Hepatocyte (in vitro differentiated cells): ENCODE measurements at regions not wholly inside any gene's neighbourhood (a gene's known extent, or its start where the extent isn't known, plus 50 kb on each side); places are given as distances from the start of the nearest gene placed in this dataset.

Experiments used
- DNase-seq: peaks from one replicate; pipeline ENCODE4 v3.0.0-alpha.2; 2016; ENCODE audit warnings: low spot score
- H2AFZ ChIP-seq: fragments of 200-600 bp; sonication (generic); 2 replicates; pipeline ENCODE4 v1.6.0; 2016; ENCODE audit warnings: antibody characterized with exemption, mild to moderate bottlenecking
- H3K27ac ChIP-seq: fragments of 200-600 bp; sonication (generic); 2 replicates; pipeline ENCODE4 v1.5.1; 2016; ENCODE audit warnings: mild to moderate bottlenecking
- H3K27me3 ChIP-seq: fragments of 200-600 bp; sonication (generic); 2 replicates; pipeline ENCODE4 v1.6.1; 2016
- H3K36me3 ChIP-seq: fragments of 200-600 bp; sonication (generic); replicated peaks from 2 replicates; pipeline ENCODE4 v1.5.1; 2016; ENCODE audit warnings: low read depth; ENCODE audit not compliant: insufficient read depth
- H3K4me1 ChIP-seq: fragments of 200-600 bp; sonication (generic); 2 replicates; pipeline ENCODE4 v1.5.1; 2016; ENCODE audit warnings: mild to moderate bottlenecking, moderate library complexity; ENCODE audit not compliant: insufficient read depth
- H3K4me2 ChIP-seq: fragments of 200-600 bp; sonication (generic); 2 replicates; pipeline ENCODE4 v1.6.0; 2016
- H3K4me3 ChIP-seq: fragments of 200-600 bp; sonication (generic); 2 replicates; pipeline ENCODE4 v1.5.1; 2016; ENCODE audit warnings: mild to moderate bottlenecking
- H3K79me2 ChIP-seq: fragments of 200-600 bp; sonication (generic); 2 replicates; pipeline ENCODE4 v1.6.0; 2017; ENCODE audit warnings: mild to moderate bottlenecking
- H3K9me2 ChIP-seq: fragments of 200-600 bp; sonication (generic); replicated peaks from 2 replicates; pipeline ENCODE4 v1.6.0; 2017; ENCODE audit warnings: mild to moderate bottlenecking; ENCODE audit not compliant: insufficient read depth
- H3K9me3 ChIP-seq: fragments of 200-600 bp; sonication (generic); 2 replicates; pipeline ENCODE4 v1.5.1; 2016; ENCODE audit warnings: low read depth, mild to moderate bottlenecking
- H4K20me1 ChIP-seq: fragments of 200-600 bp; sonication (generic); 2 replicates; pipeline ENCODE4 v1.6.0; 2016; ENCODE audit warnings: mild to moderate bottlenecking; ENCODE audit not compliant: insufficient read depth, poor library complexity, severe bottlenecking
- EZH2 ChIP-seq: fragments of 200-600 bp; sonication (generic); IDR thresholded peaks from 2 replicates; pipeline ENCODE4 v1.6.1; 2016; ENCODE audit warnings: antibody characterized with exemption, mild to moderate bottlenecking, borderline replicate concordance
- EZH2phosphoT487 ChIP-seq: fragments of 200-600 bp; sonication (generic); IDR thresholded peaks from one replicate; pipeline ENCODE4 v1.6.1; 2018; ENCODE audit warnings: antibody characterized with exemption, mild to moderate bottlenecking, low read depth, moderate library complexity; ENCODE audit not compliant: unreplicated experiment, severe bottlenecking
- WGBS: methylation state at CpG from one replicate; pipeline ENCODE4 v1.1.6; 2016; ENCODE audit warnings: low lambda C conversion rate; ENCODE audit errors: missing lambda C conversion rate; 5-methylcytosine and 5-hydroxymethylcytosine counted together
- TF ChIP-seq, protein P1 (sequence below): fragments of 200-600 bp; sonication (generic); IDR thresholded peaks from 2 replicates; pipeline ENCODE4 v1.5.1; 2016; ENCODE audit warnings: antibody characterized with exemption, mild to moderate bottlenecking; ENCODE audit not compliant: poor library complexity

DNA sequence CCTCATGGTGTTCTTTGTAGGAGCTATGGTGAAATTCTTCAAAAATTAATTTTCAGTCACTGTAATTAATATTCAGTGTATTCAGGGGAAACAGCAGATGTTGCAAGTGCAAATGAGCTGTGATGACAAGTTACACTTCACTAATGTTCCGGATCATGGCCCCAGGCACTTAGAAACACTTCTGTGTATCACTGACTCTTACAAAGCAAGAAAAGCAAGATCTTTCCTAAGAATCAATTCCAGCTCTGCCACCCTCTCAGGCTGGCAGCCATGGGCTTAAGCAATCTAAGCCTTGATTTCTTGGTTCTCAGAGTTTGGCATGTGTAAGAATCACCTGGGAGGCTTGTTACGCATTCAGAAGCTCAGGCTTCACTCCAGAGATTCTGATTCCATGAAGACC, 78.0 kb downstream of the MARCHF4 start:
- 91% methylated on average over 2 of the region's 2 CpGs for WGBS
- H3K27me3 ChIP-seq = no peaks in the 10 kb centered on the region
- H3K9me3 ChIP-seq = no peaks in the 10 kb centered on the region
- no peak for DNase-seq
- no peaks in the 10 kb centered on the region for H3K36me3 ChIP-seq
- TF ChIP-seq, protein P1, sequence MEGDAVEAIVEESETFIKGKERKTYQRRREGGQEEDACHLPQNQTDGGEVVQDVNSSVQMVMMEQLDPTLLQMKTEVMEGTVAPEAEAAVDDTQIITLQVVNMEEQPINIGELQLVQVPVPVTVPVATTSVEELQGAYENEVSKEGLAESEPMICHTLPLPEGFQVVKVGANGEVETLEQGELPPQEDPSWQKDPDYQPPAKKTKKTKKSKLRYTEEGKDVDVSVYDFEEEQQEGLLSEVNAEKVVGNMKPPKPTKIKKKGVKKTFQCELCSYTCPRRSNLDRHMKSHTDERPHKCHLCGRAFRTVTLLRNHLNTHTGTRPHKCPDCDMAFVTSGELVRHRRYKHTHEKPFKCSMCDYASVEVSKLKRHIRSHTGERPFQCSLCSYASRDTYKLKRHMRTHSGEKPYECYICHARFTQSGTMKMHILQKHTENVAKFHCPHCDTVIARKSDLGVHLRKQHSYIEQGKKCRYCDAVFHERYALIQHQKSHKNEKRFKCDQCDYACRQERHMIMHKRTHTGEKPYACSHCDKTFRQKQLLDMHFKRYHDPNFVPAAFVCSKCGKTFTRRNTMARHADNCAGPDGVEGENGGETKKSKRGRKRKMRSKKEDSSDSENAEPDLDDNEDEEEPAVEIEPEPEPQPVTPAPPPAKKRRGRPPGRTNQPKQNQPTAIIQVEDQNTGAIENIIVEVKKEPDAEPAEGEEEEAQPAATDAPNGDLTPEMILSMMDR = no peak
- no peak for TF ChIP-seq EZH2
- no peak for TF ChIP-seq EZH2phosphoT487
- no peak overlapping the region for H3K4me2 ChIP-seq
- no peak overlapping the region for H3K4me3 ChIP-seq
- no peak overlapping the region for H3K27ac ChIP-seq
- no peaks in the 10 kb centered on the region for H3K9me2 ChIP-seq
- H3K4me1 ChIP-seq = no peaks in the 10 kb centered on the region
- H3K79me2 ChIP-seq = no peaks in the 10 kb centered on the region
- H4K20me1 ChIP-seq = no peaks in the 10 kb centered on the region
- no peak overlapping the region for H2AFZ ChIP-seq

- H3K4me3 ChIP-seq = no peak overlapping the region
- no peaks in the 10 kb centered on the region for H4K20me1 ChIP-seq
- H3K9me2 ChIP-seq = no peaks in the 10 kb centered on the region
- H3K27me3 ChIP-seq = no peaks in the 10 kb centered on the region
- TF ChIP-seq EZH2 (no peak), EZH2phosphoT487 (no peak)
- TF ChIP-seq, protein P1 = no peak
- no peak overlapping the region for H3K4me2 ChIP-seq
- no peaks in the 10 kb centered on the region for H3K9me3 ChIP-seq
- DNase-seq = no peak
- no peaks in the 10 kb centered on the region for H3K79me2 ChIP-seq
- no peak overlapping the region for H2AFZ ChIP-seq
- H3K36me3 ChIP-seq = no peaks in the 10 kb centered on the region
- no peaks in the 10 kb centered on the region for H3K4me1 ChIP-seq
- H3K27ac ChIP-seq = no peak overlapping the region
- WGBS = 90% methylated on average over 5 of the region's 5 CpGs
Observed at GRCh38 chr2:216293883-216294282, 78.4 kb downstream of the MARCHF4 start.

DNA sequence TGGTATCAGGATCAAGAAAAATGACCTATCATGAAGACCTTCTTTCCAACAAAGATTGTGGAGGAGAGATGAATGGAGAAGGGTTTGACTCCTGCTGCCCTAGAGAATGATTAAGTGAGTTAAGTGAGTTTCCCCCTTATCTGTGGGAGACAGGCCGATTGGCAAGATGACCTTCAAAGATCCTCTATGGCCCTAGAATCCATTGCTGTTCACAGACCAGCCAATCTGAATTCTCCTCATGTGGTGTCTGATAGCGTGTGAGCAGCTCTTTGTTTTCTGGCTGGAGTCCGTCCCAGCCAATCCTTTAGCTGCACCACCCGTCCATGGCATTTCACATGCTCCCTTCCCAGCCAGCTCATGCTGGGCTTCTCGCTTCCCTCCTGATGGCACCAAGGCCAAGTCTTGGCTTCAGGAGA, 79.4 kb downstream of the MARCHF4 start:
- Histone ChIP-seq H3K27me3 (no peaks in the 10 kb centered on the region), H3K4me3 (no peak overlapping the region), H3K79me2 (no peaks in the 10 kb centered on the region), H3K9me3 (no peaks in the 10 kb centered on the region), H3K27ac (no peak overlapping the region), H4K20me1 (no peaks in the 10 kb centered on the region), H3K36me3 (no peaks in the 10 kb centered on the region), H2AFZ (no peak overlapping the region), H3K4me2 (no peak overlapping the region), H3K9me2 (no peaks in the 10 kb centered on the region), H3K4me1 (no peaks in the 10 kb centered on the region)
- no peak for DNase-seq
- 52% methylated on average over 5 of the region's 5 CpGs for WGBS
- TF ChIP-seq EZH2 = no peak
- no peak for TF ChIP-seq EZH2phosphoT487
- TF ChIP-seq, protein P1 = no peak

DNA sequence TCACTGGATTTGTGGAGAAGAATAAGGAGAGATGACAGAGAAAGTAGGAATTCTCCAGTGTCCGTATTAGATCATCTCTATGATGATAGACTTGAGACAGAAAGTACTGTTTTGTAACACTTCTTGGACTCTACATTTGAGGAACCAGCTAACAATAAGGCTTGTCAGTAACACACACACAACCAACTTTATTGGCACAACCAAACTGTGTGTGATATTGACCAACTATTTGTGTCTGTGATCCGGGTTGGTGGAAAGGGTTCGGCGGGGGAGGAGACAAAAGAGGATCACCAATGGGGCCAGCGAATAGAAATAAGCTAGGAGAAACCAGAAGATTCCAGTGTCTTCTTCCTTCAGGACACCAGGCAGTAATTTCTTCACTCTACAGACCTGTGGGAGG, 79.8 kb downstream of the MARCHF4 start:
- no peak overlapping the region for H3K4me3 ChIP-seq
- H3K27ac ChIP-seq = no peak overlapping the region
- no peak overlapping the region for H2AFZ ChIP-seq
- H3K27me3 ChIP-seq = no peaks in the 10 kb centered on the region
- H3K36me3 ChIP-seq = no peaks in the 10 kb centered on the region
- H3K4me2 ChIP-seq = no peak overlapping the region
- H3K4me1 ChIP-seq = no peaks in the 10 kb centered on the region
- H3K9me3 ChIP-seq = no peaks in the 10 kb centered on the region
- TF ChIP-seq EZH2phosphoT487 = no peak
- TF ChIP-seq, protein P1 = no peak
- TF ChIP-seq EZH2 = no peak
- WGBS = 88% methylated on average over 5 of the region's 5 CpGs
- no peaks in the 10 kb centered on the region for H3K9me2 ChIP-seq
- H4K20me1 ChIP-seq = no peaks in the 10 kb centered on the region
- H3K79me2 ChIP-seq = no peaks in the 10 kb centered on the region
- no peak for DNase-seq
